ENCODE measurements at regions not wholly inside any gene's neighbourhood (a gene's known extent, or its start where the extent isn't known, plus 50 kb on each side); places are given as distances from the start of the nearest gene placed in this dataset.

- TF ChIP-seq TAF1 (IDR thresholded peaks at IDR 0.05; ENCODE audit: low read depth) (no peak), REST (IDR thresholded peaks at IDR 0.05; ENCODE audit: low read depth) (no peak), CREB1 (IDR thresholded peaks at IDR 0.05; ENCODE audit: low read depth) (no peak), FOXM1 (IDR thresholded peaks at IDR 0.05; ENCODE audit: borderline replicate concordance, low read depth) (no peak), CEBPB (IDR thresholded peaks at IDR 0.05) (no peak), EGR1 (IDR thresholded peaks at IDR 0.05) (no peak), USF1 (IDR thresholded peaks at IDR 0.05) (no peak), RAD21 (IDR thresholded peaks at IDR 0.05; ENCODE audit: low read depth) (no peak), YY1 (IDR thresholded peaks at IDR 0.05; ENCODE audit: low read depth) (no peak), TCF12 (IDR thresholded peaks at IDR 0.05; ENCODE audit: low read depth) (no peak), NFIC (IDR thresholded peaks at IDR 0.05) (no peak), EP300 (IDR thresholded peaks at IDR 0.05; ENCODE audit: borderline replicate concordance) (no peak), TEAD4 (IDR thresholded peaks at IDR 0.05) (no peak)
- TF ChIP-seq, protein P1, sequence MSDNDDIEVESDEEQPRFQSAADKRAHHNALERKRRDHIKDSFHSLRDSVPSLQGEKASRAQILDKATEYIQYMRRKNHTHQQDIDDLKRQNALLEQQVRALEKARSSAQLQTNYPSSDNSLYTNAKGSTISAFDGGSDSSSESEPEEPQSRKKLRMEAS (IDR thresholded peaks at IDR 0.05) = no peak
These were observed 228.2 kb upstream of the PWP1 start for GRCh38 chr12:107457362-107457935.

All from Ishikawa (cell line).